Suprapubic skin (tissue), 4 donors: ENCODE measurements at regions not wholly inside any gene's neighbourhood (a gene's known extent, or its start where the extent isn't known, plus 50 kb on each side); places are given as distances from the start of the nearest gene placed in this dataset.

Experiments
- DNase-seq, 2 donors: peaks; one replicate each; pipeline ENCODE4 v3.0.0-alpha.2; 2019; ENCODE audit warnings: low spot score in 2 of 2
- H3K27ac ChIP-seq: fragments of 200-600 bp; sonication (generic); one replicate; pipeline ENCODE4 v1.5.1; 2019
- H3K27me3 ChIP-seq: fragments of 200-600 bp; sonication (generic); one replicate; pipeline ENCODE4 v1.5.1; 2019
- H3K36me3 ChIP-seq: fragments of 200-600 bp; sonication (generic); one replicate; pipeline ENCODE4 v1.5.1; 2019
- H3K4me1 ChIP-seq: fragments of 200-600 bp; sonication (generic); one replicate; pipeline ENCODE4 v1.5.1; 2019
- H3K4me3 ChIP-seq: fragments of 200-600 bp; sonication (generic); one replicate; pipeline ENCODE4 v1.5.1; 2019; ENCODE audit warnings: mild to moderate bottlenecking
- H3K9me3 ChIP-seq: fragments of 200-600 bp; sonication (generic); one replicate; pipeline ENCODE4 v1.5.1; 2019
- EP300 ChIP-seq: sonication (generic); formaldehyde crosslinking; IDR thresholded peaks from one replicate; pipeline ENCODE4 v1.6.1; 2017; ENCODE audit warnings: antibody characterized with exemption
- POLR2A ChIP-seq, 2 donors: fragments of 450-650 bp; IDR thresholded peaks; one replicate each; pipeline ENCODE4 v1.6.1; 2017; ENCODE audit warnings: antibody characterized with exemption in 2 of 2, mild to moderate bottlenecking in 2 of 2, moderate library complexity in 2 of 2
- POLR2AphosphoS5 ChIP-seq, 3 donors: sonication (generic); formaldehyde crosslinking; IDR thresholded peaks; one replicate each; pipeline ENCODE4 v1.6.1; 2017; ENCODE audit warnings: antibody characterized with exemption in 3 of 3
- WGBS: methylation state at CpG from one replicate; pipeline ENCODE4 v1.1.5; 2018; 5-methylcytosine and 5-hydroxymethylcytosine counted together
- TF ChIP-seq, protein P1 (sequence below), 2 donors: fragments of 200-600 bp in 1 of 2; fragments of 450-650 bp in 1 of 2; sonication (generic) in 1 of 2; IDR thresholded peaks; one replicate each; pipeline ENCODE4 v1.5.1; 2016 to 2019; ENCODE audit warnings: antibody characterized with exemption in 2 of 2, mild to moderate bottlenecking in 1 of 2, moderate library complexity in 1 of 2

DNA sequence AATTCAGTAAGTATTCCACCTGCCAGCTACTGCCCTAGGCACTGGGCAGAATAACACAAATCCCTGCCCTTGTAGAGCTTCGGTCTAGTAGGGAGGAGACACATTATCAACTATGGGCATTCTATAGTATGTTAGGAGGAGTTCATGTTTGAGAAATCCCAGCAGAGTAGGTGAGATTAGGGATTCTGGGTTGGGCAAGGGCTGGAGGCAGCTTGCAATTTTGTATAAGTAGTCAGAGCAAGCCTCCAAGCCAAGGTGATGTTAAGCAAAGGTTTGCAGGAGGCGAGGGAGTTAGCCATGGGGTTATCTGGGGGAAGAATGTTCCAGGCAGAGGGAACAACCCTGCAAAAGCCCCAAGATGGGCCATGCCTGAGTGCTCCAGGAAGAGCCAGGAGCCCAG lies 187.9 kb upstream of the HS6ST1 start:
- TF ChIP-seq POLR2AphosphoS5 (IDR thresholded peaks at IDR 0.05) (no peak), POLR2A (IDR thresholded peaks at IDR 0.05) (no peak), EP300 (no peak)
- TF ChIP-seq, protein P1, sequence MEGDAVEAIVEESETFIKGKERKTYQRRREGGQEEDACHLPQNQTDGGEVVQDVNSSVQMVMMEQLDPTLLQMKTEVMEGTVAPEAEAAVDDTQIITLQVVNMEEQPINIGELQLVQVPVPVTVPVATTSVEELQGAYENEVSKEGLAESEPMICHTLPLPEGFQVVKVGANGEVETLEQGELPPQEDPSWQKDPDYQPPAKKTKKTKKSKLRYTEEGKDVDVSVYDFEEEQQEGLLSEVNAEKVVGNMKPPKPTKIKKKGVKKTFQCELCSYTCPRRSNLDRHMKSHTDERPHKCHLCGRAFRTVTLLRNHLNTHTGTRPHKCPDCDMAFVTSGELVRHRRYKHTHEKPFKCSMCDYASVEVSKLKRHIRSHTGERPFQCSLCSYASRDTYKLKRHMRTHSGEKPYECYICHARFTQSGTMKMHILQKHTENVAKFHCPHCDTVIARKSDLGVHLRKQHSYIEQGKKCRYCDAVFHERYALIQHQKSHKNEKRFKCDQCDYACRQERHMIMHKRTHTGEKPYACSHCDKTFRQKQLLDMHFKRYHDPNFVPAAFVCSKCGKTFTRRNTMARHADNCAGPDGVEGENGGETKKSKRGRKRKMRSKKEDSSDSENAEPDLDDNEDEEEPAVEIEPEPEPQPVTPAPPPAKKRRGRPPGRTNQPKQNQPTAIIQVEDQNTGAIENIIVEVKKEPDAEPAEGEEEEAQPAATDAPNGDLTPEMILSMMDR (IDR thresholded peaks at IDR 0.05) = no peak
- Histone ChIP-seq H3K27ac (no peak overlapping the region), H3K9me3 (no peaks in the 10 kb centered on the region), H3K4me3 (no peak overlapping the region), H3K27me3 (no peaks in the 10 kb centered on the region), H3K36me3 (no peaks in the 10 kb centered on the region), H3K4me1 (peaks cover 4% of the 10 kb centered on the region)
- DNase-seq = peak in 1 of 2 donors; percentile 20
- 67% methylated on average over 2 of the region's 2 CpGs for WGBS

DNA sequence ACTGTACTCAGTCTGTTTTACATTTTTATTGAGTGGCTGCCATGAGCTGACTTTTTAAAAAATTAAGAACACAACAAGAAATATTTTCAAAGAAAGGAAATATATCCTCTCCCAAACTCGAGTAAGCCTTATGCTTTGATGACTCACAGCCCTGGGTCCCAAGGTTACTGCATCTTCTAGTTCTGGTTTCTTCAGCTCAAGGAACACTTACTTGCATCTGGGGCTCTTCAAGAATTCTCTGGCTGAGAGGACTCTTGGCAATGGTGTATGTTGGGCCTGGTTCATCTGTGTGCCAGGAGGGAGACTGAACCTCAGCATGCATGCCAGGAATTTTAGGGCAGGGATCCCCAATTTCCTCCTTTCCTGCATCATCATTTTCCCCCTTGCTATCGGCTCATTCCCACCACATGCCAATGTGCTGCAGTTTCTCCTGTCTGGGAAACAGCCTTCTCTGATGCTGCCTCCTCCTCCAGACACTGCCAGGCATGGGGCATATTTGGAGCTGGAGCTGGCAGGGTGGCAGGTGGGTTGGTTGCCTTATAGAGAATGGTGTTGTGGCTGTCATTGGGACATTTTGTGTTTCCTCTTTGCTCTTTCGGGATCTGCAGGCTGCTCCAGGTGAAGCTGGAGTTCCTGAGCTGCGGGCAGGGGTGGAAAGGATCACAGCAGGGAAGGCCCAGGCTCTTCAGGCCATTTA lies 192.2 kb upstream of the HS6ST1 start:
- Histone ChIP-seq H3K27me3 (no peaks in the 10 kb centered on the region), H3K4me1 (peaks cover 6% of the 10 kb centered on the region), H3K27ac (no peak overlapping the region), H3K9me3 (no peaks in the 10 kb centered on the region), H3K4me3 (no peak overlapping the region), H3K36me3 (no peaks in the 10 kb centered on the region)
- DNase-seq = peak in 1 of 2 donors; percentile 17
- TF ChIP-seq POLR2AphosphoS5 (IDR thresholded peaks at IDR 0.05) = no peak
- TF ChIP-seq, protein P1 (IDR thresholded peaks at IDR 0.05) = no peak
- no peak for TF ChIP-seq EP300
- no peak for TF ChIP-seq POLR2A (IDR thresholded peaks at IDR 0.05)
- 62% methylated on average over 3 of the region's 4 CpGs for WGBS

DNA sequence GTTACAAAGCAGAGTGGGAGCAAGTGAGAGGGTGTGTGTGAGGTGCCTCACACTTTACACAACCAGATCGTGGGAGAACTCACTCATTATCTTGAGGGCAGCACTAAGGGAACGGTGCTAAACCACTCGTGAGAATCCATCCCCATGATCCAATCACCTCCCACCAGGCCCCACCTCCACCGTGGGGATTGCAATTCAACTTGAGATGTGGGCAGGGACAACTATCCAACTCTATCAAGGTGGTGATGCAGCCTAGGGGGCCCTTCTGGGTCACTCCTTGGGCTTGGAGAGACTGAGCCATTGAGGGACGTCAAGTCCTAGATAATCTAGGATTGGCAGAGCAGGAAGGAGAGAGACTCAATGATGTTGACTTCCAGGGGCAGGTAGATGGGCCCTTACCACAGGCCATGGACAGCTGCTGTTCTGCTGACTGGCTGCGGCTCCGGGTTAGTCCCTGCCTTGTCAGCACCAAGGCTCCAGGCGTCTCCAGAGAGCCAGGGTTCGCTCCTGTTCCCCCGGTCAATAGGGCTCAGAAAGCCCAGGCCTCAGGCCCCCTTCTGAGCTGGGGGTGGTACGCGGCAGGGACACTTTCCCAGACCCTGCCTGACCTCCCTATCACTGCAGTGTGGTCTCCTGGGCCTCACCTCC lies 193.2 kb upstream of the HS6ST1 start:
- H3K4me1 ChIP-seq = peaks cover 6% of the 10 kb centered on the region
- H3K27me3 ChIP-seq = no peaks in the 10 kb centered on the region
- no peaks in the 10 kb centered on the region for H3K36me3 ChIP-seq
- H3K4me3 ChIP-seq = no peak overlapping the region
- H3K27ac ChIP-seq = no peak overlapping the region
- TF ChIP-seq POLR2AphosphoS5 (IDR thresholded peaks at IDR 0.05) (no peak), POLR2A (IDR thresholded peaks at IDR 0.05) (no peak), EP300 (no peak)
- no peaks in the 10 kb centered on the region for H3K9me3 ChIP-seq
- peak in 1 of 2 donors; percentile 35 for DNase-seq
- 97% methylated on average over 6 of the region's 12 CpGs for WGBS

DNA sequence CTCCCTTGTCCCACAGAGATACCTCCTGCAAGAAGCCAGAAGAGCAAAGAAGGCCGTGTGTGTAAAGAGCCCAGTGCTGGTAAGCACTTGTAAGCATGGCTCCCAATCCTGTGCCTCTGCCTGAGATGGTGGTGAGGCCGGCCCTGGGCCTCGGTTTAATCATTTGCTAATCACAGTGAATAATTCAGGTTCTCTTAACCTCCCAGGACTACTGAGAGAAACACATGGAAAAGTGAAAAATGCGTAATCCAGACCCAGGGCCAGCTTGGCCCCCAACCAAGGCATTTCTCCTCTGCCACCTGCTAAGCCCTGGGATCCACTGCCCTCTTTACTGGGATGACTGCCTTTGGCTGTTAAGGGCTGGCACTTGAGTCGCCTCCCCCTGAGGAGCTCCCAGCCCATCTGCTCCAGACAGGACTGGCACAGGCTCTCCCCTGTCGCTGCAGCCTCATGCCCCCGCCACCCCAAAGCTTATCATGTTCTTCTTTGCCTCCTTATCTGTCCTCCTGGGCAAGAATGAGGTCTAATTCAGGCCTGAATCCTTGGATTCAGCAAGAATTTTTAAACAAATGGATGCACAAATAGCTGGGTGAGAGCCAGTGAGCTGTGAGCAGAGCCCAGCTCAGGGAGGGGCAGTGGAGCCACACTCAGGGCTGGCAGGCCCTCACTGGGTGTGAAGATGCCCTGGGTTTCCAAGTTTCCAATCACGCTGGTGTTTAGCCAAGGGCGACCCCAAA lies 193.9 kb upstream of the HS6ST1 start:
- H3K27ac ChIP-seq = no peak overlapping the region
- no peaks in the 10 kb centered on the region for H3K27me3 ChIP-seq
- no peaks in the 10 kb centered on the region for H3K9me3 ChIP-seq
- peak in 1 of 2 donors; percentile 27 for DNase-seq
- no peaks in the 10 kb centered on the region for H3K36me3 ChIP-seq
- TF ChIP-seq POLR2A (IDR thresholded peaks at IDR 0.05) (no peak), POLR2AphosphoS5 (IDR thresholded peaks at IDR 0.05) (no peak), EP300 (no peak)
- TF ChIP-seq, protein P1 (IDR thresholded peaks at IDR 0.05) = no peak
- peaks cover 6% of the 10 kb centered on the region for H3K4me1 ChIP-seq
- H3K4me3 ChIP-seq = no peak overlapping the region
- 86% methylated on average over 9 of the region's 9 CpGs for WGBS

GRCh38 chr2:128513116-128513960 lies 194.7 kb upstream of the HS6ST1 start:
- no peaks in the 10 kb centered on the region for H3K36me3 ChIP-seq
- H3K4me1 ChIP-seq = peaks cover 6% of the 10 kb centered on the region
- H3K27ac ChIP-seq = no peak overlapping the region
- WGBS = 92% methylated on average over 12 of the region's 12 CpGs
- no peak overlapping the region for H3K4me3 ChIP-seq
- H3K9me3 ChIP-seq = no peaks in the 10 kb centered on the region
- DNase-seq = peak in 1 of 2 donors; percentile 27
- no peaks in the 10 kb centered on the region for H3K27me3 ChIP-seq
- TF ChIP-seq POLR2AphosphoS5 (IDR thresholded peaks at IDR 0.05) (no peak), EP300 (no peak), POLR2A (IDR thresholded peaks at IDR 0.05) (no peak)
- TF ChIP-seq, protein P1 (IDR thresholded peaks at IDR 0.05) = no peak
